ENCODE measurements at regions not wholly inside any gene's neighbourhood (a gene's known extent, or its start where the extent isn't known, plus 50 kb on each side); places are given as distances from the start of the nearest gene placed in this dataset.

DNA sequence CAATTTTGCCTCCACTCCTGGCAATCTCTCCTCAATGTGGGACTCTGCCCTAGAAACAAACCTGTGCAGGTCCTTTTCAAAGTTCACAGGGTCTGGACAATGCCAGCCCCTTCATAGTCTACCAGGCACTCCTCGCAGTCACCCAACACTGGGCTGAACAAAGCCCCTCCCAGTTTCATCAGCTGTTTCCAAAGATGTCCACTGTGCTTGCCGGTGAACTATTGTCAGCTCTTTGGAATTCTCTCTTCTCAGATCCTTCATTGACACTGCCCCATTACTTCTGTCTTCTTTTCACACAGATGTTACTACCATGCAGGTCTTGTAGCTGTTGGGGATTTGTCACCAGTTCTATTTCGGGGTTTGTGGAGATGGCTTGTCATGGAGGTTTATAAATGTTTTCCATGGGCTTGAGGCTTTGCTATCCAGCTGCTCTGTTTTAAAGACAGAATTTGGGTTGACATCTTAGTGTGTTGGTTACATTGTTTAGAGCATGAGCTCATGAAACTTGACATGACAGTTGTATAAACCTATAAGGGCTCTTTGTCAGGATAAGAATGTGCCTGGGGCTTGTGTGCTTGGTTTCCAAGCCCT lies 77.3 kb upstream of the DHRS4 start:
- Histone ChIP-seq H3K27ac (ENCODE audit: low read depth, low read length) (no peak overlapping the region), H3K9ac (ENCODE audit: low read length) (no peak overlapping the region)

GRCh38 chr14:23877111-23877510 lies 76.5 kb upstream of the DHRS4 start:
- Histone ChIP-seq H3K4ac (ENCODE audit: low read depth, low read length) (no peak overlapping the region), H3K23ac (ENCODE audit: low read length) (no peak overlapping the region), H3K4me2 (ENCODE audit: low read length) (no peak overlapping the region), H3K18ac (ENCODE audit: low read length) (no peak overlapping the region), H2AK5ac (ENCODE audit: low read length) (no peak overlapping the region), H2BK15ac (replicated peaks; ENCODE audit: low read depth) (no peak overlapping the region), H3K79me1 (ENCODE audit: low read length) (no peaks in the 10 kb centered on the region), H3K4me1 (ENCODE audit: control insufficient read depth, low read depth, low read length) (no peaks in the 10 kb centered on the region), H3K36me3 (ENCODE audit: control insufficient read depth, insufficient read depth, low read length) (no peaks in the 10 kb centered on the region), H3K27me3 (ENCODE audit: insufficient read depth, low read length, poor library complexity) (no peaks in the 10 kb centered on the region), H4K8ac (ENCODE audit: low read depth, low read length) (no peak overlapping the region), H3K4me3 (ENCODE audit: low read length) (no peak overlapping the region), H4K5ac (ENCODE audit: low read length) (no peak overlapping the region), H3K56ac (ENCODE audit: low read length) (no peak overlapping the region), H3K79me2 (ENCODE audit: control insufficient read depth, insufficient read depth, low read length) (no peaks in the 10 kb centered on the region), H2BK5ac (ENCODE audit: low read length) (no peak overlapping the region), H3K9ac (ENCODE audit: low read length) (no peak overlapping the region), H2BK120ac (ENCODE audit: low read depth, low read length) (no peak overlapping the region), H3K27ac (ENCODE audit: low read depth, low read length) (no peak overlapping the region)
- no CpG with 5 or more reads among the region's 4 CpGs for WGBS (ENCODE audit: extremely low coverage, insufficient coverage, low lambda C conversion rate)
- DNase-seq, result no peak

More for the DNA sequence above, 77.3 kb upstream of the DHRS4 start:
- Histone ChIP-seq H3K4me2 (ENCODE audit: low read length) (no peak overlapping the region), H3K23ac (ENCODE audit: low read length) (no peak overlapping the region), H2BK120ac (ENCODE audit: low read depth, low read length) (no peak overlapping the region), H3K4me3 (ENCODE audit: low read length) (no peak overlapping the region), H4K8ac (ENCODE audit: low read depth, low read length) (no peak overlapping the region), H3K18ac (ENCODE audit: low read length) (no peak overlapping the region), H3K4me1 (ENCODE audit: control insufficient read depth, low read depth, low read length) (no peaks in the 10 kb centered on the region), H3K27me3 (ENCODE audit: insufficient read depth, low read length, poor library complexity) (no peaks in the 10 kb centered on the region), H2AK5ac (ENCODE audit: low read length) (no peak overlapping the region), H3K79me1 (ENCODE audit: low read length) (no peaks in the 10 kb centered on the region), H3K79me2 (ENCODE audit: control insufficient read depth, insufficient read depth, low read length) (no peaks in the 10 kb centered on the region), H4K5ac (ENCODE audit: low read length) (no peak overlapping the region), H3K56ac (ENCODE audit: low read length) (no peak overlapping the region), H2BK5ac (ENCODE audit: low read length) (no peak overlapping the region), H2BK15ac (replicated peaks; ENCODE audit: low read depth) (no peak overlapping the region), H3K36me3 (ENCODE audit: control insufficient read depth, insufficient read depth, low read length) (no peaks in the 10 kb centered on the region), H3K4ac (ENCODE audit: low read depth, low read length) (no peak overlapping the region)
- WGBS (ENCODE audit: extremely low coverage, insufficient coverage, low lambda C conversion rate), result no CpG with 5 or more reads among the region's 3 CpGs
- no peak for DNase-seq

GRCh38 chr14:23877538-23878180 lies 75.9 kb upstream of the DHRS4 start:
- Histone ChIP-seq H3K36me3 (ENCODE audit: control insufficient read depth, insufficient read depth, low read length) (no peaks in the 10 kb centered on the region), H4K5ac (ENCODE audit: low read length) (no peak overlapping the region), H4K8ac (ENCODE audit: low read depth, low read length) (no peak overlapping the region), H3K79me2 (ENCODE audit: control insufficient read depth, insufficient read depth, low read length) (no peaks in the 10 kb centered on the region), H2BK15ac (replicated peaks; ENCODE audit: low read depth) (no peak overlapping the region), H3K4me1 (ENCODE audit: control insufficient read depth, low read depth, low read length) (no peaks in the 10 kb centered on the region), H3K27ac (ENCODE audit: low read depth, low read length) (no peak overlapping the region), H3K4me2 (ENCODE audit: low read length) (no peak overlapping the region), H3K56ac (ENCODE audit: low read length) (no peak overlapping the region), H2AK5ac (ENCODE audit: low read length) (no peak overlapping the region), H3K23ac (ENCODE audit: low read length) (no peak overlapping the region), H3K27me3 (ENCODE audit: insufficient read depth, low read length, poor library complexity) (no peaks in the 10 kb centered on the region), H3K18ac (ENCODE audit: low read length) (no peak overlapping the region), H3K4me3 (ENCODE audit: low read length) (no peak overlapping the region), H3K4ac (ENCODE audit: low read depth, low read length) (no peak overlapping the region), H3K79me1 (ENCODE audit: low read length) (no peaks in the 10 kb centered on the region), H2BK5ac (ENCODE audit: low read length) (no peak overlapping the region), H2BK120ac (ENCODE audit: low read depth, low read length) (no peak overlapping the region), H3K9ac (ENCODE audit: low read length) (no peak overlapping the region)
- no peak for DNase-seq
- WGBS (ENCODE audit: extremely low coverage, insufficient coverage, low lambda C conversion rate), result no CpG with 5 or more reads among the region's 4 CpGs

- no peak overlapping the region for H3K4me2 ChIP-seq (ENCODE audit: low read length)
- H3K56ac ChIP-seq (ENCODE audit: low read length), result no peak overlapping the region
- no peaks in the 10 kb centered on the region for H3K4me1 ChIP-seq (ENCODE audit: control insufficient read depth, low read depth, low read length)
- no CpG with 5 or more reads among the region's 1 CpG for WGBS (ENCODE audit: extremely low coverage, insufficient coverage, low lambda C conversion rate)
- H3K79me2 ChIP-seq (ENCODE audit: control insufficient read depth, insufficient read depth, low read length), result no peaks in the 10 kb centered on the region
- H2AK5ac ChIP-seq (ENCODE audit: low read length), result no peak overlapping the region
- no peak overlapping the region for H4K5ac ChIP-seq (ENCODE audit: low read length)
- H2BK120ac ChIP-seq (ENCODE audit: low read depth, low read length), result no peak overlapping the region
- no peak overlapping the region for H3K23ac ChIP-seq (ENCODE audit: low read length)
- H3K36me3 ChIP-seq (ENCODE audit: control insufficient read depth, insufficient read depth, low read length), result no peaks in the 10 kb centered on the region
- H3K9ac ChIP-seq (ENCODE audit: low read length), result no peak overlapping the region
- no peak overlapping the region for H3K18ac ChIP-seq (ENCODE audit: low read length)
- no peak overlapping the region for H3K27ac ChIP-seq (ENCODE audit: low read depth, low read length)
- no peak overlapping the region for H2BK15ac ChIP-seq (replicated peaks; ENCODE audit: low read depth)
- no peaks in the 10 kb centered on the region for H3K79me1 ChIP-seq (ENCODE audit: low read length)
- no peak overlapping the region for H2BK5ac ChIP-seq (ENCODE audit: low read length)
- DNase-seq, result no peak
- no peak overlapping the region for H3K4me3 ChIP-seq (ENCODE audit: low read length)
- H3K4ac ChIP-seq (ENCODE audit: low read depth, low read length), result no peak overlapping the region
- no peaks in the 10 kb centered on the region for H3K27me3 ChIP-seq (ENCODE audit: insufficient read depth, low read length, poor library complexity)
- no peak overlapping the region for H4K8ac ChIP-seq (ENCODE audit: low read depth, low read length)
Observed at GRCh38 chr14:23881282-23881681, 72.3 kb upstream of the DHRS4 start.

DNA sequence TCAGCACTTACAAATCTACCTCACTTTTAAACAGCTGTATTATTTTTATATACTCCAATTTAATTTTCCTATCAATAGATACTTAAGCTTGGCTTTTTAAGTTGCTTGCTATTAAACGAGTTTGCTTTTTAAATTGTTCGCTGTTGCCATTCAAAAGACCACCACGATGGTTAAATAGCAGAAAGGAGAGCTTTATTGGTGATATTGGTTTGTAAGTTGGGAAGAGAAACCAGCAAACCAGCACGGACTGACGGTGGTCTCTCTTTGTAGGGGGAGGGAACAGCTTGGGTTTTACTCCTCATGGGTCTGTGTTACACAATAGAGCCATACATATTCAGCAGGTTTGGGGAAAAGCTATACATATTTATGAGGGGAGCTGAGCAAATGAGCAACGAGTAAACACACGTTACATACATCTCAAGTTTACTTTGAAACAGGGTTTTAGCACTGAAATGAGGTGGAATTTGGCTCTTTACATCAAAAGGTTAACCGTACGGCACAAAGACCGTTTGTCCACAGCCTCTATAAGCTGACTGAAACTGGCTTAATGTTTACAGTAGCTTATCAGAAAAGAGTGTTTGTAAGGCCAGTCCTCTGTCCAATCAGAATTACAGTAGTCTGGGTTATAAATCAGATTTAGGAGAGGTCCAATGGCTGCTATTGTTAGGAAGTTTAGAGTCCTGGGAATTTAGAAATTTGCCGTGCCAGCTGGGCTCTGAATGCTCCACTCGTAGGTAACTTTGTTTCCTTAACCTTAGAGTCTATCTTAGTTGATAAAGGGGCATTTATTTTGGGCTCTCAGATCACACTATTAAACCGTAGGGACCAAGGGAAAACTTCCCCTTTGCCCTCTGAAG lies 69.7 kb upstream of the DHRS4 start:
- H3K27ac ChIP-seq (ENCODE audit: low read depth, low read length), result no peak overlapping the region
- no peak overlapping the region for H2BK15ac ChIP-seq (replicated peaks; ENCODE audit: low read depth)
- H3K4me1 ChIP-seq (ENCODE audit: control insufficient read depth, low read depth, low read length), result no peaks in the 10 kb centered on the region
- DNase-seq, result no peak
- no peak overlapping the region for H4K5ac ChIP-seq (ENCODE audit: low read length)
- no peaks in the 10 kb centered on the region for H3K79me1 ChIP-seq (ENCODE audit: low read length)
- H3K36me3 ChIP-seq (ENCODE audit: control insufficient read depth, insufficient read depth, low read length), result no peaks in the 10 kb centered on the region
- no peaks in the 10 kb centered on the region for H3K79me2 ChIP-seq (ENCODE audit: control insufficient read depth, insufficient read depth, low read length)
- no peak overlapping the region for H3K4me2 ChIP-seq (ENCODE audit: low read length)
- no peak overlapping the region for H2AK5ac ChIP-seq (ENCODE audit: low read length)
- H3K9ac ChIP-seq (ENCODE audit: low read length), result no peak overlapping the region
- H3K4ac ChIP-seq (ENCODE audit: low read depth, low read length), result no peak overlapping the region
- no peak overlapping the region for H3K4me3 ChIP-seq (ENCODE audit: low read length)
- H3K18ac ChIP-seq (ENCODE audit: low read length), result no peak overlapping the region
- H3K23ac ChIP-seq (ENCODE audit: low read length), result no peak overlapping the region
- no peak overlapping the region for H4K8ac ChIP-seq (ENCODE audit: low read depth, low read length)
- no CpG with 5 or more reads among the region's 13 CpGs for WGBS (ENCODE audit: extremely low coverage, insufficient coverage, low lambda C conversion rate)
- H3K27me3 ChIP-seq (ENCODE audit: insufficient read depth, low read length, poor library complexity), result no peaks in the 10 kb centered on the region
- H2BK120ac ChIP-seq (ENCODE audit: low read depth, low read length), result no peak overlapping the region
- no peak overlapping the region for H2BK5ac ChIP-seq (ENCODE audit: low read length)
- H3K56ac ChIP-seq (ENCODE audit: low read length), result no peak overlapping the region
